K562 (cell line): ENCODE measurements at regions not wholly inside any gene's neighbourhood (a gene's known extent, or its start where the extent isn't known, plus 50 kb on each side); places are given as distances from the start of the nearest gene placed in this dataset.
"Not testable (repeated sequence)": the region's sequence is repeated elsewhere in the genome, so short reads cannot be mapped to it uniquely, and the experiment has no call there.

Experiments
- ATF7 ChIP-seq: fragments of 450-650 bp; IDR thresholded peaks from 2 replicates; pipeline ENCODE4 v1.7.1; 2014; ENCODE audit warnings: mild to moderate bottlenecking, moderate library complexity
- BACH1 ChIP-seq: fragments of 200-800 bp; sonication (Bioruptor generic); IDR thresholded peaks from 2 replicates; pipeline ENCODE4 v1.6.1; 2016; ENCODE audit warnings: missing genetic modification characterization, missing compliant biosample characterization
- DPF2 ChIP-seq: fragments of 450-650 bp; IDR thresholded peaks from 2 replicates; pipeline ENCODE4 v1.6.1; 2016
- GATAD2A ChIP-seq: fragments of 450-650 bp; IDR thresholded peaks from 2 replicates; pipeline ENCODE4 v1.6.1; 2017
- POLR2AphosphoS5 ChIP-seq: IDR thresholded peaks from 2 replicates; pipeline ENCODE4 v1.6.1; 2011; ENCODE audit warnings: mild to moderate bottlenecking, low read depth, low read length, moderate library complexity; ENCODE audit not compliant: control insufficient read depth, insufficient read depth
- RAD51 ChIP-seq: fragments of 450-650 bp; IDR thresholded peaks from 2 replicates; pipeline ENCODE4 v1.7.1; 2016; ENCODE audit warnings: low read depth, mild to moderate bottlenecking, borderline replicate concordance
- RNF2 ChIP-seq: sonication (generic); IDR thresholded peaks from 2 replicates; pipeline ENCODE4 v1.6.1; 2016
- TAF1 ChIP-seq: IDR thresholded peaks from 2 replicates; pipeline ENCODE4 v1.6.1; 2011; ENCODE audit warnings: mild to moderate bottlenecking, low read length, moderate library complexity; ENCODE audit not compliant: insufficient read depth, control insufficient read depth, severe bottlenecking; ENCODE audit errors: extremely low read depth
- ZNF174 ChIP-seq: fragments of 250-450 bp; sonication (Bioruptor Pico); IDR thresholded peaks from 2 replicates; pipeline ENCODE4 v1.4.0; 2020; ENCODE audit warnings: mild to moderate bottlenecking
- ZNF436 ChIP-seq: fragments of 250-450, 450-650 bp; sonication (Bioruptor Pico); formaldehyde crosslinking; IDR thresholded peaks from 2 replicates; pipeline ENCODE4 v1.7.0; 2020; ENCODE audit warnings: mild to moderate bottlenecking
- TF ChIP-seq, protein P1 (sequence below): sonication (generic); formaldehyde crosslinking; IDR thresholded peaks from 2 replicates; pipeline ENCODE4 v1.9.0; 2022; ENCODE audit warnings: mild to moderate bottlenecking, missing genetic modification reagents
- TF ChIP-seq, protein P2 (sequence below): fragments of 200-600 bp; sonication (generic); IDR thresholded peaks from one replicate; pipeline ENCODE4 v1.6.1; 2012; ENCODE audit warnings: mild to moderate bottlenecking, low read depth, low read length, inconsistent platforms
- TF ChIP-seq, protein P3 (sequence below): sonication (generic); formaldehyde crosslinking; IDR thresholded peaks from 2 replicates; pipeline ENCODE4 v1.8.1; 2023; ENCODE audit warnings: mild to moderate bottlenecking, missing genetic modification reagents
- TF ChIP-seq, protein P4 (sequence below), 3 experiments: IDR thresholded peaks in 2 of 3; conservative IDR thresholded peaks in 1 of 3; 2 replicates each; pipeline ENCODE4 v1.5.1; 2011 to 2012; ENCODE audit warnings: low read length in 3 of 3, mild to moderate bottlenecking in 3 of 3, control low read depth in 2 of 3, improper control_type of control experiment in 1 of 3, inconsistent platforms in 1 of 3, low read depth in 1 of 3, mixed read lengths in 1 of 3, moderate library complexity in 1 of 3; ENCODE audit not compliant: insufficient read depth in 2 of 3

DNA sequence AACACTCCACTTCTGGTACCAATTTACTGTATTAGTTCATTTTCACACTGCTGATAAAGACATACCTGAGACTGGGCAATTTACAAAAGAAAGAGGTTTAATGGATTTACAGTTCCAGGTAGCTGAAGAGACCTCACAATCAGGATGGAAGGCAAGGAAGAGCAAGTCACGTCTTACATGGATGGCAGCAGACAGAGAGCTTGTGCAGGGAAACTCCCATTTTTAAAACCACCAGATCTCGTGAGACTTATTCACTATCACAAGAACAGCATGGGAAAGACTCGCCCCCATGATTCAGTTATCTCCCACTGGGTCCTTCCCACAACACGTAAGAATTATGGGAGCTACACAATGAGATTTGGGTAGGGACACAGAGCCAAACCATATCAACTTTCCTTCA lies 119.0 kb downstream of the ZIC4 start:
- not testable (repeated sequence) for TF ChIP-seq RNF2; GATAD2A; TAF1; ZNF436 (CRISPR knock-in tag); POLR2AphosphoS5; DPF2; ZNF174 (CRISPR knock-in tag); RAD51; BACH1 (tag); ATF7
- TF ChIP-seq, protein P1, sequence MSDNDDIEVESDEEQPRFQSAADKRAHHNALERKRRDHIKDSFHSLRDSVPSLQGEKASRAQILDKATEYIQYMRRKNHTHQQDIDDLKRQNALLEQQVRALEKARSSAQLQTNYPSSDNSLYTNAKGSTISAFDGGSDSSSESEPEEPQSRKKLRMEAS (CRISPR knock-in tag): not testable (repeated sequence)
- TF ChIP-seq, protein P2, sequence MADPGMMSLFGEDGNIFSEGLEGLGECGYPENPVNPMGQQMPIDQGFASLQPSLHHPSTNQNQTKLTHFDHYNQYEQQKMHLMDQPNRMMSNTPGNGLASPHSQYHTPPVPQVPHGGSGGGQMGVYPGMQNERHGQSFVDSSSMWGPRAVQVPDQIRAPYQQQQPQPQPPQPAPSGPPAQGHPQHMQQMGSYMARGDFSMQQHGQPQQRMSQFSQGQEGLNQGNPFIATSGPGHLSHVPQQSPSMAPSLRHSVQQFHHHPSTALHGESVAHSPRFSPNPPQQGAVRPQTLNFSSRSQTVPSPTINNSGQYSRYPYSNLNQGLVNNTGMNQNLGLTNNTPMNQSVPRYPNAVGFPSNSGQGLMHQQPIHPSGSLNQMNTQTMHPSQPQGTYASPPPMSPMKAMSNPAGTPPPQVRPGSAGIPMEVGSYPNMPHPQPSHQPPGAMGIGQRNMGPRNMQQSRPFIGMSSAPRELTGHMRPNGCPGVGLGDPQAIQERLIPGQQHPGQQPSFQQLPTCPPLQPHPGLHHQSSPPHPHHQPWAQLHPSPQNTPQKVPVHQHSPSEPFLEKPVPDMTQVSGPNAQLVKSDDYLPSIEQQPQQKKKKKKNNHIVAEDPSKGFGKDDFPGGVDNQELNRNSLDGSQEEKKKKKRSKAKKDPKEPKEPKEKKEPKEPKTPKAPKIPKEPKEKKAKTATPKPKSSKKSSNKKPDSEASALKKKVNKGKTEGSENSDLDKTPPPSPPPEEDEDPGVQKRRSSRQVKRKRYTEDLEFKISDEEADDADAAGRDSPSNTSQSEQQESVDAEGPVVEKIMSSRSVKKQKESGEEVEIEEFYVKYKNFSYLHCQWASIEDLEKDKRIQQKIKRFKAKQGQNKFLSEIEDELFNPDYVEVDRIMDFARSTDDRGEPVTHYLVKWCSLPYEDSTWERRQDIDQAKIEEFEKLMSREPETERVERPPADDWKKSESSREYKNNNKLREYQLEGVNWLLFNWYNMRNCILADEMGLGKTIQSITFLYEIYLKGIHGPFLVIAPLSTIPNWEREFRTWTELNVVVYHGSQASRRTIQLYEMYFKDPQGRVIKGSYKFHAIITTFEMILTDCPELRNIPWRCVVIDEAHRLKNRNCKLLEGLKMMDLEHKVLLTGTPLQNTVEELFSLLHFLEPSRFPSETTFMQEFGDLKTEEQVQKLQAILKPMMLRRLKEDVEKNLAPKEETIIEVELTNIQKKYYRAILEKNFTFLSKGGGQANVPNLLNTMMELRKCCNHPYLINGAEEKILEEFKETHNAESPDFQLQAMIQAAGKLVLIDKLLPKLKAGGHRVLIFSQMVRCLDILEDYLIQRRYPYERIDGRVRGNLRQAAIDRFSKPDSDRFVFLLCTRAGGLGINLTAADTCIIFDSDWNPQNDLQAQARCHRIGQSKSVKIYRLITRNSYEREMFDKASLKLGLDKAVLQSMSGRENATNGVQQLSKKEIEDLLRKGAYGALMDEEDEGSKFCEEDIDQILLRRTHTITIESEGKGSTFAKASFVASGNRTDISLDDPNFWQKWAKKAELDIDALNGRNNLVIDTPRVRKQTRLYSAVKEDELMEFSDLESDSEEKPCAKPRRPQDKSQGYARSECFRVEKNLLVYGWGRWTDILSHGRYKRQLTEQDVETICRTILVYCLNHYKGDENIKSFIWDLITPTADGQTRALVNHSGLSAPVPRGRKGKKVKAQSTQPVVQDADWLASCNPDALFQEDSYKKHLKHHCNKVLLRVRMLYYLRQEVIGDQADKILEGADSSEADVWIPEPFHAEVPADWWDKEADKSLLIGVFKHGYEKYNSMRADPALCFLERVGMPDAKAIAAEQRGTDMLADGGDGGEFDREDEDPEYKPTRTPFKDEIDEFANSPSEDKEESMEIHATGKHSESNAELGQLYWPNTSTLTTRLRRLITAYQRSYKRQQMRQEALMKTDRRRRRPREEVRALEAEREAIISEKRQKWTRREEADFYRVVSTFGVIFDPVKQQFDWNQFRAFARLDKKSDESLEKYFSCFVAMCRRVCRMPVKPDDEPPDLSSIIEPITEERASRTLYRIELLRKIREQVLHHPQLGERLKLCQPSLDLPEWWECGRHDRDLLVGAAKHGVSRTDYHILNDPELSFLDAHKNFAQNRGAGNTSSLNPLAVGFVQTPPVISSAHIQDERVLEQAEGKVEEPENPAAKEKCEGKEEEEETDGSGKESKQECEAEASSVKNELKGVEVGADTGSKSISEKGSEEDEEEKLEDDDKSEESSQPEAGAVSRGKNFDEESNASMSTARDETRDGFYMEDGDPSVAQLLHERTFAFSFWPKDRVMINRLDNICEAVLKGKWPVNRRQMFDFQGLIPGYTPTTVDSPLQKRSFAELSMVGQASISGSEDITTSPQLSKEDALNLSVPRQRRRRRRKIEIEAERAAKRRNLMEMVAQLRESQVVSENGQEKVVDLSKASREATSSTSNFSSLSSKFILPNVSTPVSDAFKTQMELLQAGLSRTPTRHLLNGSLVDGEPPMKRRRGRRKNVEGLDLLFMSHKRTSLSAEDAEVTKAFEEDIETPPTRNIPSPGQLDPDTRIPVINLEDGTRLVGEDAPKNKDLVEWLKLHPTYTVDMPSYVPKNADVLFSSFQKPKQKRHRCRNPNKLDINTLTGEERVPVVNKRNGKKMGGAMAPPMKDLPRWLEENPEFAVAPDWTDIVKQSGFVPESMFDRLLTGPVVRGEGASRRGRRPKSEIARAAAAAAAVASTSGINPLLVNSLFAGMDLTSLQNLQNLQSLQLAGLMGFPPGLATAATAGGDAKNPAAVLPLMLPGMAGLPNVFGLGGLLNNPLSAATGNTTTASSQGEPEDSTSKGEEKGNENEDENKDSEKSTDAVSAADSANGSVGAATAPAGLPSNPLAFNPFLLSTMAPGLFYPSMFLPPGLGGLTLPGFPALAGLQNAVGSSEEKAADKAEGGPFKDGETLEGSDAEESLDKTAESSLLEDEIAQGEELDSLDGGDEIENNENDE: not testable (repeated sequence)
- TF ChIP-seq, protein P3, sequence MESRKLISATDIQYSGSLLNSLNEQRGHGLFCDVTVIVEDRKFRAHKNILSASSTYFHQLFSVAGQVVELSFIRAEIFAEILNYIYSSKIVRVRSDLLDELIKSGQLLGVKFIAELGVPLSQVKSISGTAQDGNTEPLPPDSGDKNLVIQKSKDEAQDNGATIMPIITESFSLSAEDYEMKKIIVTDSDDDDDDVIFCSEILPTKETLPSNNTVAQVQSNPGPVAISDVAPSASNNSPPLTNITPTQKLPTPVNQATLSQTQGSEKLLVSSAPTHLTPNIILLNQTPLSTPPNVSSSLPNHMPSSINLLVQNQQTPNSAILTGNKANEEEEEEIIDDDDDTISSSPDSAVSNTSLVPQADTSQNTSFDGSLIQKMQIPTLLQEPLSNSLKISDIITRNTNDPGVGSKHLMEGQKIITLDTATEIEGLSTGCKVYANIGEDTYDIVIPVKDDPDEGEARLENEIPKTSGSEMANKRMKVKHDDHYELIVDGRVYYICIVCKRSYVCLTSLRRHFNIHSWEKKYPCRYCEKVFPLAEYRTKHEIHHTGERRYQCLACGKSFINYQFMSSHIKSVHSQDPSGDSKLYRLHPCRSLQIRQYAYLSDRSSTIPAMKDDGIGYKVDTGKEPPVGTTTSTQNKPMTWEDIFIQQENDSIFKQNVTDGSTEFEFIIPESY (CRISPR knock-in tag): not testable (repeated sequence)
- TF ChIP-seq, protein P4, sequence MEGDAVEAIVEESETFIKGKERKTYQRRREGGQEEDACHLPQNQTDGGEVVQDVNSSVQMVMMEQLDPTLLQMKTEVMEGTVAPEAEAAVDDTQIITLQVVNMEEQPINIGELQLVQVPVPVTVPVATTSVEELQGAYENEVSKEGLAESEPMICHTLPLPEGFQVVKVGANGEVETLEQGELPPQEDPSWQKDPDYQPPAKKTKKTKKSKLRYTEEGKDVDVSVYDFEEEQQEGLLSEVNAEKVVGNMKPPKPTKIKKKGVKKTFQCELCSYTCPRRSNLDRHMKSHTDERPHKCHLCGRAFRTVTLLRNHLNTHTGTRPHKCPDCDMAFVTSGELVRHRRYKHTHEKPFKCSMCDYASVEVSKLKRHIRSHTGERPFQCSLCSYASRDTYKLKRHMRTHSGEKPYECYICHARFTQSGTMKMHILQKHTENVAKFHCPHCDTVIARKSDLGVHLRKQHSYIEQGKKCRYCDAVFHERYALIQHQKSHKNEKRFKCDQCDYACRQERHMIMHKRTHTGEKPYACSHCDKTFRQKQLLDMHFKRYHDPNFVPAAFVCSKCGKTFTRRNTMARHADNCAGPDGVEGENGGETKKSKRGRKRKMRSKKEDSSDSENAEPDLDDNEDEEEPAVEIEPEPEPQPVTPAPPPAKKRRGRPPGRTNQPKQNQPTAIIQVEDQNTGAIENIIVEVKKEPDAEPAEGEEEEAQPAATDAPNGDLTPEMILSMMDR (IDR thresholded peaks at IDR 0.05 in 2 of 3, conservative IDR thresholded peaks at IDR 0.05 in 1 of 3; ENCODE audit: insufficient read depth in 2 of 3, low read depth in 1 of 3, low read length in 3 of 3): not testable (repeated sequence)
